Ascending aorta (tissue), 2 donors: ENCODE measurements at regions not wholly inside any gene's neighbourhood (a gene's known extent, or its start where the extent isn't known, plus 50 kb on each side); places are given as distances from the start of the nearest gene placed in this dataset.
"Not testable (repeated sequence)": the region's sequence is repeated elsewhere in the genome, so short reads cannot be mapped to it uniquely, and the experiment has no call there.

Experiments
- DNase-seq, 2 donors: peaks; one replicate each; pipeline ENCODE4 v3.0.0-alpha.2; 2019; ENCODE audit warnings: low spot score in 2 of 2
- H3K27ac ChIP-seq, 2 donors: fragments of 200-600 bp; sonication (generic); one replicate each; pipeline ENCODE4 v1.5.1; 2016 to 2017; ENCODE audit warnings: mild to moderate bottlenecking in 1 of 2
- H3K27me3 ChIP-seq: fragments of 200-600 bp; sonication (generic); one replicate; pipeline ENCODE4 v1.5.1; 2017
- H3K36me3 ChIP-seq, 2 donors: fragments of 200-600 bp; sonication (generic); one replicate each; pipeline ENCODE4 v1.5.1; 2016
- H3K4me1 ChIP-seq, 2 donors: fragments of 200-600 bp; sonication (generic); one replicate each; pipeline ENCODE4 v1.5.1; 2016 to 2017; ENCODE audit warnings: mild to moderate bottlenecking in 1 of 2
- H3K4me3 ChIP-seq, 2 donors: fragments of 200-600 bp; sonication (generic); one replicate each; pipeline ENCODE4 v1.5.1; 2016 to 2017; ENCODE audit warnings: mild to moderate bottlenecking in 1 of 2
- H3K9me3 ChIP-seq, 2 donors: fragments of 200-600 bp; sonication (generic); one replicate each; pipeline ENCODE4 v1.5.1; 2016
- CTCF ChIP-seq, 3 experiments: fragments of 200-600 bp in 2 of 3; fragments of 450-650 bp in 1 of 3; sonication (generic) in 2 of 3; IDR thresholded peaks; one replicate each; pipeline ENCODE4 v1.5.1; 2016 to 2019; ENCODE audit warnings: antibody characterized with exemption in 3 of 3, mild to moderate bottlenecking in 1 of 3, moderate library complexity in 1 of 3
- intact Hi-C: fragments of 100-400 bp; cut with DNase I; formaldehyde crosslinking; loops from one replicate; pipeline ENCODE4 v1.15.1; 2023

GRCh38 chr11:87635001-87635400, 540.2 kb downstream of the RAB38 start:
- no peak for DNase-seq
- Histone ChIP-seq H3K9me3 (no peaks in the 10 kb centered on the region), H3K36me3 (no peaks in the 10 kb centered on the region), H3K27ac (no peak overlapping the region), H3K4me3 (no peak overlapping the region), H3K4me1 (no peaks in the 10 kb centered on the region), H3K27me3 (no peaks in the 10 kb centered on the region)
- TF ChIP-seq CTCF (IDR thresholded peaks at IDR 0.05), result no peak
- intact Hi-C loops, result no loop called here

- Histone ChIP-seq H3K27me3 (no peaks in the 10 kb centered on the region), H3K27ac (no peak overlapping the region), H3K4me3 (no peak overlapping the region), H3K36me3 (no peaks in the 10 kb centered on the region), H3K4me1 (no peaks in the 10 kb centered on the region), H3K9me3 (no peaks in the 10 kb centered on the region)
- intact Hi-C loops, result no loop called here
- no peak for DNase-seq
- no peak for TF ChIP-seq CTCF (IDR thresholded peaks at IDR 0.05)
Measured at GRCh38 chr11:87634331-87634730, 540.9 kb downstream of the RAB38 start.

- H3K9me3 ChIP-seq, result no peaks in the 10 kb centered on the region
- no peak for DNase-seq
- H3K27me3 ChIP-seq, result no peaks in the 10 kb centered on the region
- H3K36me3 ChIP-seq, result no peaks in the 10 kb centered on the region
- no peak overlapping the region for H3K4me3 ChIP-seq
- H3K4me1 ChIP-seq, result no peaks in the 10 kb centered on the region
- no peak overlapping the region for H3K27ac ChIP-seq
- intact Hi-C loops, result no loop called here
- TF ChIP-seq CTCF (IDR thresholded peaks at IDR 0.05), result no peak
Measured at GRCh38 chr11:87628957-87629356, 546.3 kb downstream of the RAB38 start.

- H3K4me1 ChIP-seq, result no peaks in the 10 kb centered on the region
- no peaks in the 10 kb centered on the region for H3K9me3 ChIP-seq
- H3K4me3 ChIP-seq, result no peak overlapping the region
- intact Hi-C loops, result no loop called here
- no peak overlapping the region for H3K27ac ChIP-seq
- DNase-seq, result no peak
- no peak for TF ChIP-seq CTCF (IDR thresholded peaks at IDR 0.05)
- H3K36me3 ChIP-seq, result no peaks in the 10 kb centered on the region
- H3K27me3 ChIP-seq, result no peaks in the 10 kb centered on the region
Measured at GRCh38 chr11:87628026-87628580, 547.1 kb downstream of the RAB38 start.

- H3K9me3 ChIP-seq, H3K27ac ChIP-seq, H3K4me3 ChIP-seq, H3K27me3 ChIP-seq, DNase-seq, intact Hi-C loops, H3K4me1 ChIP-seq, H3K36me3 ChIP-seq: not testable (repeated sequence)
Measured at GRCh38 chr11:87623531-87624365, 551.5 kb downstream of the RAB38 start.

GRCh38 chr11:87616511-87616910, 558.7 kb downstream of the RAB38 start:
- no peaks in the 10 kb centered on the region for H3K9me3 ChIP-seq
- intact Hi-C loops, result no loop called here
- no peaks in the 10 kb centered on the region for H3K27me3 ChIP-seq
- H3K4me1 ChIP-seq, result no peaks in the 10 kb centered on the region
- H3K36me3 ChIP-seq, result no peaks in the 10 kb centered on the region
- no peak overlapping the region for H3K4me3 ChIP-seq
- TF ChIP-seq CTCF (IDR thresholded peaks at IDR 0.05), result no peak
- H3K27ac ChIP-seq, result no peak overlapping the region
- no peak for DNase-seq
